ENCODE measurements at regions not wholly inside any gene's neighbourhood (a gene's known extent, or its start where the extent isn't known, plus 50 kb on each side); places are given as distances from the start of the nearest gene placed in this dataset.

GRCh38 chr3:38989917-38990510 lies 61.7 kb downstream of the SCN11A start (continued):
- TF ChIP-seq, protein P1, sequence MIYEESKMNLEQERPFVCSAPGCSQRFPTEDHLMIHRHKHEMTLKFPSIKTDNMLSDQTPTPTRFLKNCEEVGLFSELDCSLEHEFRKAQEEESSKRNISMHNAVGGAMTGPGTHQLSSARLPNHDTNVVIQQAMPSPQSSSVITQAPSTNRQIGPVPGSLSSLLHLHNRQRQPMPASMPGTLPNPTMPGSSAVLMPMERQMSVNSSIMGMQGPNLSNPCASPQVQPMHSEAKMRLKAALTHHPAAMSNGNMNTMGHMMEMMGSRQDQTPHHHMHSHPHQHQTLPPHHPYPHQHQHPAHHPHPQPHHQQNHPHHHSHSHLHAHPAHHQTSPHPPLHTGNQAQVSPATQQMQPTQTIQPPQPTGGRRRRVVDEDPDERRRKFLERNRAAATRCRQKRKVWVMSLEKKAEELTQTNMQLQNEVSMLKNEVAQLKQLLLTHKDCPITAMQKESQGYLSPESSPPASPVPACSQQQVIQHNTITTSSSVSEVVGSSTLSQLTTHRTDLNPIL (CRISPR knock-in tag; IDR thresholded peaks at IDR 0.05; ENCODE audit: low read depth), result no peak
- TF ChIP-seq OSR1 (CRISPR knock-in tag; IDR thresholded peaks at IDR 0.05), result no peak

DNA sequence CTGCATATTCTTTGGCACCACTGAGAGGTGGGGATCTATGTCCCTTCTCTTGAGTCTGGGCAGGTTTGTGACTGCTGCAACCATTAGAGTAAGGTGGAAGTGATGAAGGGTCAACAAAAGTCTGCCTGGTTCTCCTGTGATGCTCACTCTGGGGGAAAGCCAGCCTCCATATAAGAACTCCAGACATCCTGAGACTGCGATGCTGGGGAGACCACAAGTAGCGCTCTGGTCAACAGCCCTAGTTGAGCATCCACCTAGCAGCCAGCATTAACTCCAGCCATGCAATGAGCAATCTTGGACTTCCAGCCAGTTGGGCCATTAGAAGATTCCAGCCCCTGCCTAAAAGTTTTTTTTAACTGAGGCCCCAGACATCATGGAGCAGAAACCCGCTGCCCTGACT lies 62.8 kb downstream of the SCN11A start:
- no peak for TF ChIP-seq PPARA (CRISPR knock-in tag; IDR thresholded peaks at IDR 0.05; ENCODE audit: borderline replicate concordance)
- no peak for TF ChIP-seq TCF4 (CRISPR knock-in tag; IDR thresholded peaks at IDR 0.05; ENCODE audit: borderline replicate concordance)
- TF ChIP-seq ZC3H10 (CRISPR knock-in tag; IDR thresholded peaks at IDR 0.05), result no peak
- TF ChIP-seq SNAI2 (CRISPR knock-in tag; IDR thresholded peaks at IDR 0.05), result no peak
- TF ChIP-seq ZNF70 (CRISPR knock-in tag; IDR thresholded peaks at IDR 0.05), result no peak
- TF ChIP-seq ISL1 (CRISPR knock-in tag; IDR thresholded peaks at IDR 0.05), result no peak
- ATAC-seq, result no peak

DNA sequence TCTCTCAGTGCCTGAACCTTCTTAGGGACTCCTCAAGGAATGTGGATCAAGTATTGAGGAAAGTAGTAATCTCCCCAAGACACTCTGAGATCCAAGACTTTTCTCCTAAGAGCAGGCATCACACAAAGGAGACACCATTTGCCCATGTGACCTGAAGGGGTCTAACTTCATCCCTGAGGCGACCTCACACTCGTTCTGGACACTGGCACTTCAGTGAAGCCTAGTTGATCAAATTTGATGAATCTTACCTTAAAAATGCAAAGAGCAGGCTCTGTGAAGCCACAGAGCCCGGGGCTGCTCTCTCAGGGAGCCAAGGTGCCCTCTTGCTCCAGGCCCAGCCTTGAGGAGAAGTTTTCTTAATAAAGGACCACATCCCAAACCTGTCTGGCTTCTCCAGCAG lies 64.3 kb downstream of the SCN11A start:
- TF ChIP-seq ZFP30 (CRISPR knock-in tag; IDR thresholded peaks at IDR 0.05), result no peak
- TF ChIP-seq ZNF8 (CRISPR knock-in tag; IDR thresholded peaks at IDR 0.05), result no peak
- TF ChIP-seq RARB (CRISPR knock-in tag; IDR thresholded peaks at IDR 0.05), result no peak
- no peak for TF ChIP-seq ZC3H10 (CRISPR knock-in tag; IDR thresholded peaks at IDR 0.05)
- no peak for TF ChIP-seq SNAI2 (CRISPR knock-in tag; IDR thresholded peaks at IDR 0.05)
- no peak for TF ChIP-seq ZNF70 (CRISPR knock-in tag; IDR thresholded peaks at IDR 0.05)
- TF ChIP-seq TSHZ2 (CRISPR knock-in tag; IDR thresholded peaks at IDR 0.05), result no peak
- TF ChIP-seq TCF4 (CRISPR knock-in tag; IDR thresholded peaks at IDR 0.05; ENCODE audit: borderline replicate concordance), result no peak
- no peak for TF ChIP-seq TOX (CRISPR knock-in tag; IDR thresholded peaks at IDR 0.05; ENCODE audit: borderline replicate concordance)
- no peak for TF ChIP-seq ZFP3 (CRISPR knock-in tag; IDR thresholded peaks at IDR 0.05)
- no peak for TF ChIP-seq PPARA (CRISPR knock-in tag; IDR thresholded peaks at IDR 0.05; ENCODE audit: borderline replicate concordance)
- TF ChIP-seq CSRNP3 (CRISPR knock-in tag; IDR thresholded peaks at IDR 0.05), result no peak
- TF ChIP-seq, protein P2, sequence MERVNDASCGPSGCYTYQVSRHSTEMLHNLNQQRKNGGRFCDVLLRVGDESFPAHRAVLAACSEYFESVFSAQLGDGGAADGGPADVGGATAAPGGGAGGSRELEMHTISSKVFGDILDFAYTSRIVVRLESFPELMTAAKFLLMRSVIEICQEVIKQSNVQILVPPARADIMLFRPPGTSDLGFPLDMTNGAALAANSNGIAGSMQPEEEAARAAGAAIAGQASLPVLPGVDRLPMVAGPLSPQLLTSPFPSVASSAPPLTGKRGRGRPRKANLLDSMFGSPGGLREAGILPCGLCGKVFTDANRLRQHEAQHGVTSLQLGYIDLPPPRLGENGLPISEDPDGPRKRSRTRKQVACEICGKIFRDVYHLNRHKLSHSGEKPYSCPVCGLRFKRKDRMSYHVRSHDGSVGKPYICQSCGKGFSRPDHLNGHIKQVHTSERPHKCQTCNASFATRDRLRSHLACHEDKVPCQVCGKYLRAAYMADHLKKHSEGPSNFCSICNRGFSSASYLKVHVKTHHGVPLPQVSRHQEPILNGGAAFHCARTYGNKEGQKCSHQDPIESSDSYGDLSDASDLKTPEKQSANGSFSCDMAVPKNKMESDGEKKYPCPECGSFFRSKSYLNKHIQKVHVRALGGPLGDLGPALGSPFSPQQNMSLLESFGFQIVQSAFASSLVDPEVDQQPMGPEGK (CRISPR knock-in tag; IDR thresholded peaks at IDR 0.05; ENCODE audit: borderline replicate concordance), result no peak
- no peak for TF ChIP-seq ISL1 (CRISPR knock-in tag; IDR thresholded peaks at IDR 0.05)
- no peak for ATAC-seq

DNA sequence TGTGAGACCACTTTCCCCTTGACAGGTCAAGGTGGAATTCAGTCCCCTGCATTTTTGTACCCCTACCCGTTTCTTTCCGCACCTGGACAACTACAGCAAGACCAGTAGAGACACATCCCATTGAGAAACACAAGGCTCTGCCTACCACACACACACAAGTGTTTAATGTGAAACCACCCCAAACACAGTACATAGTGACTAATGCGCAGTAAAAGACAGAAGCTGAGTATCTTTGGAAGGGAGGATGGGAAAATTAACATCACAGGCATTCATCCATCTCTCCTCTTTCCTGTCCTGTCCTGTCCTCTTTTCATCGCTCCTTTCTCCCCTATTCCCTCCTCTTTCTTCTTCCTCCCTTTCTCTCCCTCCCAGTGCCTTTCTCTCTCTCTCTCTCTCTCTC lies 64.8 kb downstream of the SCN11A start:
- TF ChIP-seq CSRNP3 (CRISPR knock-in tag; IDR thresholded peaks at IDR 0.05) (no peak), OSR1 (CRISPR knock-in tag; IDR thresholded peaks at IDR 0.05) (no peak), ARNTL (CRISPR knock-in tag; IDR thresholded peaks at IDR 0.05; ENCODE audit: borderline replicate concordance, low read depth) (no peak), TCF4 (CRISPR knock-in tag; IDR thresholded peaks at IDR 0.05; ENCODE audit: borderline replicate concordance) (no peak), ZNF70 (CRISPR knock-in tag; IDR thresholded peaks at IDR 0.05) (no peak), ISL1 (CRISPR knock-in tag; IDR thresholded peaks at IDR 0.05) (no peak), GLIS3 (CRISPR knock-in tag; IDR thresholded peaks at IDR 0.05) (no peak), ESRRG (CRISPR knock-in tag; IDR thresholded peaks at IDR 0.05) (no peak)
- TF ChIP-seq, protein P2 (CRISPR knock-in tag; IDR thresholded peaks at IDR 0.05; ENCODE audit: borderline replicate concordance), result no peak
- ATAC-seq, result no peak
